VCaP (cell line): ENCODE measurements at regions not wholly inside any gene's neighbourhood (a gene's known extent, or its start where the extent isn't known, plus 50 kb on each side); places are given as distances from the start of the nearest gene placed in this dataset.

Experiments
- H3K27ac ChIP-seq: fragments of 450-650 bp; 2 replicates; pipeline ENCODE4 v1.5.1; 2017
- TF ChIP-seq, protein P1 (sequence below): fragments of 450-650 bp; conservative IDR thresholded peaks from 2 replicates; pipeline ENCODE4 v1.5.1; 2017; ENCODE audit warnings: mild to moderate bottlenecking, moderate library complexity

DNA sequence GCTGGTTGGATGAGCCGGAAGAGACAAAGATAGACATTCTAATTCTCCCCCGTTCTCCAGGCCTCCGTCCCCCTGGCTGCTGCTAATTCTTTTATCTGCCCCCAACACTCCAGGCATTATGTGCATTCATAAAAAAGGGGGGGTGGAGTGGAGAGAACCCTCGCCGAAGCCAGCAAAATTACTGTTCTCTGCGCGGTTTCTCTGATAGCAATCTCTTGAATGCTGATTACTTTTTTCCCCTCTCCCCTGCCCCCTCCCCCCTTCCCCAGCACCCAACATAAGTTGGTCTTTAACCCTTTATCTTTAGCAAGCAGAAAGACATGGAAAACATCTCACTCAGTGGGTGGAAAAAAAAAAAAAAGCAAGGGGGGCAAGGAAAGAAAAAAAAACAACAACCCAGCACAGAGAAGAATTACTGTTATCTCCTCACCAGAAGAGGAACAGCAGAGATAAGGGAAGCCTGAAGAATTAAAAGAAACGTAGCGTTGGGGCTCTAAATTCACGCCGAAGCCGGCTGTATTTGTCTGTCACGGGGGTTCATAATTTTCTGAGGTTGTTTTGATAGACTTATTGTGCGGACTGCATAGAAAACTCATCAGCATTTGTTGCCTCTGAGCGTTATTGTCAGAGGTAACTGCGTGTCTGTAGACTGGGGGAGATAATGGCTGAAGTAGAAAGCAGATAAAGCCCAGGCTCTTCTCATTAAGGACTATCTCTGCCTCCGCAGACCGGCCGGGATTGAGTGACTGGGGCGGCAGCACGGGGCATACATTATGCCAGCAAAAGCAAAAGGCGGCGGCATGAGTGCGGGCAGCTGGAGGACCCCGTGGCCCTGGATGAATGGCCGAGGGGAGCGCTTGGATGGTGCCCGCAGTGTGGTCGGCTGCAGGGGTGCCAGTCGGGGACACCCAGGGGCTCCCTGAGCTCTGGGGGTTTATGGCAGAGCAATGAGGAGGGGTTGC lies 126.9 kb downstream of the MRM1 start:
- no peak overlapping the region; the same call in 1 of the 2 replicates for H3K27ac ChIP-seq
- TF ChIP-seq, protein P1, sequence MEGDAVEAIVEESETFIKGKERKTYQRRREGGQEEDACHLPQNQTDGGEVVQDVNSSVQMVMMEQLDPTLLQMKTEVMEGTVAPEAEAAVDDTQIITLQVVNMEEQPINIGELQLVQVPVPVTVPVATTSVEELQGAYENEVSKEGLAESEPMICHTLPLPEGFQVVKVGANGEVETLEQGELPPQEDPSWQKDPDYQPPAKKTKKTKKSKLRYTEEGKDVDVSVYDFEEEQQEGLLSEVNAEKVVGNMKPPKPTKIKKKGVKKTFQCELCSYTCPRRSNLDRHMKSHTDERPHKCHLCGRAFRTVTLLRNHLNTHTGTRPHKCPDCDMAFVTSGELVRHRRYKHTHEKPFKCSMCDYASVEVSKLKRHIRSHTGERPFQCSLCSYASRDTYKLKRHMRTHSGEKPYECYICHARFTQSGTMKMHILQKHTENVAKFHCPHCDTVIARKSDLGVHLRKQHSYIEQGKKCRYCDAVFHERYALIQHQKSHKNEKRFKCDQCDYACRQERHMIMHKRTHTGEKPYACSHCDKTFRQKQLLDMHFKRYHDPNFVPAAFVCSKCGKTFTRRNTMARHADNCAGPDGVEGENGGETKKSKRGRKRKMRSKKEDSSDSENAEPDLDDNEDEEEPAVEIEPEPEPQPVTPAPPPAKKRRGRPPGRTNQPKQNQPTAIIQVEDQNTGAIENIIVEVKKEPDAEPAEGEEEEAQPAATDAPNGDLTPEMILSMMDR = no peak

DNA sequence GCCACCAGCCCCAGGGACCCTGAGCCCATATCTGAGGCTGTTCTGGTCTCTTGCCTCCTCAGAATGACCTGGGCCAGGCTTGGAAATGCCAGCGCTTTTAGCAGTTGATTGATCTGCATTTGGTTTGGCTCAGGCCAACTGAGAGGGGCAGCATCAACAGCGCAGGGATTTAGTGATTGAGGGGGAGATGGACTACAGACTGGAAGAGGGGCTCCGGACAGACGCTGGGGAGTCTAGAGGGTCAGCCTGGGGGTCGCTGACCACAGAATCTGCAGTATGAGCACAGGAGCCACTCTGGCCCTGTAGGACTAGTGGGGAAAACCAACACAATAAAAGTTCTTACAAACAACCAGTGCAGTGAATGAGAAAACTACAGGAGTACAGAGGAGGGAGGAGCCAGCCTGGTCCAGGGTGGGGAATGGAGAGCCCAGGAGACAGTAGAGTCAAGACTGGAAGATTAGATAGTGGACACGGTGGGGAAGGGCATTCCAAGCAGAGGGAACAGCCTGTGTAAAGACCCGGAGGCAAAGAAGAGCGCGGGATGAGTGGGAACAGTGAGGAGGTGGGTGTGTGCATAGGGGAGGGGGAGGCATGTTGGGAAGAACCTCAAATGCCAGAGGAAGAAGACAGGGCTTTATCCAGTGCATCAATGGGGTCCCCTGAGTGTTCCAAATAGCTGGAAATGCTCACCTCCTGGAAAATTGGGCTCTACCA lies 128.9 kb downstream of the MRM1 start:
- TF ChIP-seq, protein P1 = no peak
- H3K27ac ChIP-seq = peak overlapping the region; percentile 92

DNA sequence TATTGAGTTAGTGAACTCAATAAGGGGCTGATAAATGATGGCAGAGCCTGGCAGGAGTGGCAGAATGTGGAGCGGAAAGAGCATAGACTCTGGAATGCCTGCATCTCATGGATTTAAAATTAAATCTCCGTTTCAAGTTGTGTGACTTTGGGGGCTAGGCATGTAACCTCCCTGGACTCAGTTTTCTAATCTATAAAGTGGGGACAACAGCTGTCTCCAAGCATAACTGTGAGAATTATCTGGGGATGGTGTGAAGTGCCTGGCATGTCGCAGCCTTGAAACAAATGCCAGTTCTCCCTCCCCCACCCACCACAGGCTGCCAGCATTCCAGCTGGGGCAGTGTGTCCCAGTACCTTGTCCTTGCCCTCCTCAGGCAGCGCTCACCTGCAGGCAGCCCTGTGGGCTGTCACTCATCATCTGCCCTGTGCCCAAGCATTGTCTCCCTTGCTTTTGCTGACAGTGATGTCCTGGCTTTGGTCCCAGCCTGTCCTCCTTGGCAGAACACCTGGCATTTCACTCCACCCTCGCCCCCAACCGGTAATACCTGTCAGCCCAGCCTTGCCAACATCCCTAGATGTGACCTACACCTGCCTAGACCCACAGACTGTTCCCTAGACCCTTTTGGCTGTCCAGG lies 129.6 kb downstream of the MRM1 start:
- TF ChIP-seq, protein P1 = peak; percentile 24
- H3K27ac ChIP-seq = peak overlapping the region; percentile 92

DNA sequence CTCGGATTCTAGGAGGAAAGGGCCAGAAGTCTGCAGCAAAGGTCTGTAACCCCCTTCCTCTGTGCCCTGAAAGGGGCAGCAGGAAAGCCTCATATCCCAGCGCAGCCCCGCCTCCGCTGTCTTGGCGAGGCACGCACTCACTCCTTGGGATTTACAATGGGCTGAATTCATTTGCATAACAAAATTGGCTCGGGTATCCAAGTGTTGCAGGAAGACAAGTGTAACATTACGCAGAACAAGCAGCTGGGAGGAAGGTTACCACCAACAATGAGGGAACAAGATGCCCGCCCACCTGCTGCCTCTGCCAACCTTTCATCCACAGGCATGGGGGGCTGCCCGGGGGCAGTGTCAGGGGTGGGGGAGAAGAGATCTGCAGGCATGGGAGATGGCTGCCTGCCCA lies 130.4 kb downstream of the MRM1 start:
- TF ChIP-seq, protein P1 = no peak
- H3K27ac ChIP-seq = peak overlapping the region; percentile 92

DNA sequence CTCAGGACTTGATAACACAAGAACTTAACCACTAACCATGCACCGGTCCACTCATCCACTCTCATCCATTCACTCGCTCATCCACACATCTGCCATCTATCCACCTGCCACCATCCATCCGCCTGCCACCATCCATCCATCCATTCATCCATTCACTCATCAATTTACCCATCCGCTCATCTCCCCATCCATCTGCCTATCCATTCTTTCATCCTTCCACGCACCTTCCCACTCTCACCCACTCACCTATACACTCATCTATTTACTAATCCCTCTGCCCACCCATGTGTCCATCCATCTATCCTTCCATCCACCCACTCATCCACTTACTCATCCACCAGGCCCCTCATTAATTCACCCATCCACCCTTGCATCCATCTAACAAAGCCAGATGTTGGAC lies 131.0 kb downstream of the MRM1 start:
- TF ChIP-seq, protein P1 = no peak
- peak overlapping the region; percentile 92 for H3K27ac ChIP-seq

DNA sequence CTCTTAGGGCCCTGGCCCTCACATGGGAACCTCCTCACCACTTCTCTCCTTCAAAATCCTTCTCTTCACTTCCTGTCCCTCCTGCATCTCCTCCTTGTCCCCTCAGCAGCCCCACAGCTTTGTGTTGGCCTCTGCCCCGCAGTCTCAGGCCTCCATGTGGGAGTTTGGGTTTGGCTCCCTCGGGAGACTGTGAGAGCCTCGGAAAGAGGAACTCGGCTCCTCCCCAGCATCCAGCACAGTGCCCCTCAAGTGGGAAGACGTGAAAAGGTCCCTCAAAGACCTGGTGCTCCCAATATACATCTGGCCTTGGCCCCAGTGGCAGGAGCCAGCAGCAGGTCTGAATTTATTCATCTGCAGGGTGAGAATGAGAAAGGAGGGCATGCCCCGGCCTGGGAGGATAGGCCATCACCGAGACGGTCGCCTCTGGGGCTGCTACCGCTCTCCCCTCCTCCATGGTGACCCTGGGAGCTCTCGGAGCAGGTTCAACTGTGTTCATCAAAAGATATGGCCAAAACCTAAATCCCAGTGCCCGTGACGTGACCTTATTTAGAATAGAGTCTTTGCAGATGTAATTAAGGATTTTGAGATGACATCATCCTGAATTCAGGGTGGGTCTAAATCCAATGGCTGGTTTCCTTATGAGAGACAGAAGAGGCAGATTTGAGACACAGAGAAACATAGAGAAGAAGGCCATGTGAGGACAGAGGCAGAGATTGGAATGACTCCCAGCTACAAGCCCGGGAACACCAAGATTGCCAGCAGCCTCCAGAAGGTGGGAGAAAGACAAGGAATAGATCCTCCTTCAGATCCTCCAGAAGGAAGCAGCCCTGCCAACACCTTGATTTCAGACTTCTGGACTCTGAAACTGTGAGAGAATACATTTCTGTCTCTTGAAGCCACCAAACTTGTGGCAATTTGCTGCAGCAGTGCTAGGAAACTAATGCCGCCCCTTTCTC lies 135.1 kb downstream of the MRM1 start:
- TF ChIP-seq, protein P1 = no peak
- no peak overlapping the region for H3K27ac ChIP-seq
